A673 (cell line): ENCODE measurements at regions not wholly inside any gene's neighbourhood (a gene's known extent, or its start where the extent isn't known, plus 50 kb on each side); places are given as distances from the start of the nearest gene placed in this dataset.
"Not testable (repeated sequence)": the region's sequence is repeated elsewhere in the genome, so short reads cannot be mapped to it uniquely, and the experiment has no call there.

Source experiments
- BruUV-seq: library from RNA; stranded (reverse); fragments of 400-500 nt; replicated peaks from 2 replicates; lab custom pipeline; 2021; lab: Mats Ljungman, UMichigan
- CTCF ChIA-PET: fragments of 300-600 bp; sonication (Branson Sonifier 250); formaldehyde crosslinking; loops from one replicate; lab custom pipeline; 2022; ENCODE audit warnings: antibody characterized with exemption; lab: Charles Lee
- POLR2A ChIA-PET: fragments of 300-600 bp; sonication (Branson Sonifier 250); formaldehyde crosslinking; loops from one replicate; lab custom pipeline; 2022; ENCODE audit warnings: antibody characterized with exemption; ENCODE audit not compliant: low non-redundant PET; lab: Charles Lee
- DNase-seq: peaks from one replicate; pipeline ENCODE4 v3.0.0-alpha.2; 2015; ENCODE audit warnings: low spot score
- H3K27ac ChIP-seq: fragments of 200-600 bp; sonication (generic); 2 replicates; pipeline ENCODE4 v1.5.1; 2016; ENCODE audit warnings: mixed run types, low read depth, mild to moderate bottlenecking, mixed read lengths, antibody characterized with exemption, low read length; ENCODE audit not compliant: poor library complexity, severe bottlenecking
- H3K27me3 ChIP-seq: fragments of 200-600 bp; sonication (generic); replicated peaks from 2 replicates; pipeline ENCODE4 v1.6.1; 2017; ENCODE audit warnings: mixed run types, low read depth, mild to moderate bottlenecking, mixed read lengths, antibody characterized with exemption, low read length; ENCODE audit not compliant: insufficient read depth, poor library complexity
- H3K36me3 ChIP-seq: fragments of 200-600 bp; sonication (generic); 2 replicates; pipeline ENCODE4 v1.6.1; 2016; ENCODE audit warnings: mixed run types, mild to moderate bottlenecking, mixed read lengths, antibody characterized with exemption, low read length; ENCODE audit not compliant: insufficient read depth, poor library complexity, severe bottlenecking
- H3K4me1 ChIP-seq: fragments of 200-600 bp; sonication (generic); 2 replicates; pipeline ENCODE4 v1.6.1; 2017; ENCODE audit warnings: mixed run types, mild to moderate bottlenecking, mixed read lengths, antibody characterized with exemption, low read length; ENCODE audit not compliant: insufficient read depth, poor library complexity, severe bottlenecking
- H3K4me3 ChIP-seq: fragments of 200-600 bp; sonication (generic); 2 replicates; pipeline ENCODE4 v1.5.1; 2016; ENCODE audit warnings: low read depth, mixed run types, mild to moderate bottlenecking, mixed read lengths, low read length; ENCODE audit not compliant: poor library complexity, severe bottlenecking
- H3K9me3 ChIP-seq: fragments of 200-600 bp; sonication (generic); 2 replicates; pipeline ENCODE4 v1.6.1; 2016; ENCODE audit warnings: mixed run types, low read depth, mild to moderate bottlenecking, mixed read lengths, antibody characterized with exemption, low read length; ENCODE audit not compliant: poor library complexity, severe bottlenecking
- CTCF ChIP-seq: fragments of 300-800, 200-600 bp; sonication (generic); conservative IDR thresholded peaks from 2 replicates; pipeline ENCODE4 v1.5.1; 2017; ENCODE audit warnings: low read depth, mild to moderate bottlenecking, antibody characterized with exemption, low read length, moderate library complexity, mixed read lengths
- EZH2 ChIP-seq: fragments of 200-600 bp; sonication (generic); IDR thresholded peaks from 2 replicates; pipeline ENCODE4 v1.6.1; 2017; ENCODE audit warnings: borderline replicate concordance, low read depth, mild to moderate bottlenecking, mixed read lengths, antibody characterized with exemption, low read length; ENCODE audit not compliant: poor library complexity, severe bottlenecking
- intact Hi-C: fragments of 100-400 bp; cut with micrococcal nuclease; formaldehyde crosslinking; loops from one replicate; pipeline ENCODE4 v1.10.0; 2022; ENCODE audit not compliant: unreplicated experiment

GRCh38 chr9:18324928-18325745 is 148.8 kb upstream of the ADAMTSL1 start:
- CTCF ChIA-PET = no interaction called here
- TF ChIP-seq EZH2 = no peak
- TF ChIP-seq CTCF = no peak
- no peak overlapping the region for H3K27ac ChIP-seq
- intact Hi-C loops = no loop called here
- no peaks in the 10 kb centered on the region for H3K9me3 ChIP-seq
- H3K4me1 ChIP-seq = no peaks in the 10 kb centered on the region
- H3K27me3 ChIP-seq = no peaks in the 10 kb centered on the region
- no peaks in the 10 kb centered on the region for H3K36me3 ChIP-seq
- POLR2A ChIA-PET = no interaction called here
- DNase-seq = no peak
- no TSS peak for BruUV-seq
- H3K4me3 ChIP-seq = no peak overlapping the region

- POLR2A ChIA-PET, intact Hi-C loops, H3K4me1 ChIP-seq, H3K27ac ChIP-seq, DNase-seq, H3K4me3 ChIP-seq, CTCF ChIA-PET, H3K9me3 ChIP-seq, H3K27me3 ChIP-seq, H3K36me3 ChIP-seq, BruUV-seq: not testable (repeated sequence)
These were observed 148.3 kb upstream of the ADAMTSL1 start for GRCh38 chr9:18325746-18326011.

DNA sequence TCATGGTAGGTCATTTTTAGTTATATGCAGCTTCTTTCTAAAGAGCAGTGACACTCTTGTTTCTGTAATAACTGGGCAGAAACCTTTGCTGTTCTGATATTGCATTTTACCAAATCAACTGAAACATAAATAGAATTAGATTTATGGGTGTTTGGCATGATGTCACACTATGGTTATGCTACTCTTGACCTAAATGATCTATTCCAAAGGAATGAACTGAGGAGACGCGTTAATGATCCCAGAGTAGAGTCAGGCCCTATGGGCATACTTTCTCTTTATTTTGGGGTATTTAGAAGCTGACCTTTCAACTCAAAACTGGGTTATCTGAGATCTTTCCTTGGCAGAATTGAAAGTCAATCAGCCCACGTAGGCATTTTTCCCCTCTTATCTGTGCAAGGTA is 146.8 kb upstream of the ADAMTSL1 start:
- no peaks in the 10 kb centered on the region for H3K27me3 ChIP-seq
- POLR2A ChIA-PET = no interaction called here
- no peak overlapping the region for H3K4me3 ChIP-seq
- no TSS peak for BruUV-seq
- intact Hi-C loops = no loop called here
- DNase-seq = no peak
- H3K27ac ChIP-seq = no peak overlapping the region
- TF ChIP-seq CTCF (no peak), EZH2 (no peak)
- no peaks in the 10 kb centered on the region for H3K9me3 ChIP-seq
- H3K4me1 ChIP-seq = no peaks in the 10 kb centered on the region
- CTCF ChIA-PET = no interaction called here
- H3K36me3 ChIP-seq = no peaks in the 10 kb centered on the region
